ENCODE measurements at regions not wholly inside any gene's neighbourhood (a gene's known extent, or its start where the extent isn't known, plus 50 kb on each side); places are given as distances from the start of the nearest gene placed in this dataset.
"Not testable (repeated sequence)": the region's sequence is repeated elsewhere in the genome, so short reads cannot be mapped to it uniquely, and the experiment has no call there.

GRCh38 chr14:105923520-105924191, 397.3 kb downstream of the TMEM121 start:
- intact Hi-C loops (cut with micrococcal nuclease; ENCODE audit: unreplicated experiment); H3K4me1 ChIP-seq; H3K27me3 Mint-ChIP-seq (ENCODE audit: insufficient read depth, unreplicated experiment); H3K36me3 ChIP-seq (ENCODE audit: control insufficient read depth, insufficient read depth, low read length); CTCF ChIA-PET; H3K27me3 ChIP-seq (replicated peaks; ENCODE audit: control insufficient read depth, insufficient read depth, low read length); H3K27ac Mint-ChIP-seq (ENCODE audit: unreplicated experiment); H3K36me3 Mint-ChIP-seq (ENCODE audit: insufficient read depth, unreplicated experiment); POLR2A ChIA-PET; H3K4me3 ChIP-seq (ENCODE audit: low read depth, low read length); H3K4me1 Mint-ChIP-seq (ENCODE audit: low read depth, unreplicated experiment); H3K9me3 Mint-ChIP-seq (ENCODE audit: unreplicated experiment); H3K9me3 ChIP-seq; BruUV-seq (replicated peaks); H3K4me3 Mint-ChIP-seq (ENCODE audit: unreplicated experiment): not testable (repeated sequence)
- peak in 1 of 2 experiments; percentile 20 for DNase-seq
- TF ChIP-seq CTCF (IDR thresholded peaks at IDR 0.05; ENCODE audit: insufficient read depth in 1 of 2, low read depth in 1 of 2, low read length in 1 of 2, severe bottlenecking in 1 of 2, unreplicated experiment in 1 of 2) = peak in 1 of 2 experiments; percentile 9

- intact Hi-C loops (cut with micrococcal nuclease; ENCODE audit: unreplicated experiment) = no loop called here
- ChIA-PET CTCF (no interaction called here), POLR2A (no interaction called here)
- H3K27ac Mint-ChIP-seq (ENCODE audit: unreplicated experiment) = no peak overlapping the region
- peak in 1 of 2 experiments; percentile 13 for DNase-seq
- H3K27me3 Mint-ChIP-seq (ENCODE audit: insufficient read depth, unreplicated experiment) = peaks cover 7% of the 10 kb centered on the region
- Histone ChIP-seq H3K9me3 (no peaks in the 10 kb centered on the region), H3K36me3 (ENCODE audit: control insufficient read depth, insufficient read depth, low read length) (no peaks in the 10 kb centered on the region), H3K27me3 (replicated peaks; ENCODE audit: control insufficient read depth, insufficient read depth, low read length) (no peaks in the 10 kb centered on the region), H3K4me1 (no peaks in the 10 kb centered on the region), H3K4me3 (ENCODE audit: low read depth, low read length) (no peak overlapping the region)
- H3K9me3 Mint-ChIP-seq (ENCODE audit: unreplicated experiment) = no peaks in the 10 kb centered on the region
- H3K4me1 Mint-ChIP-seq (ENCODE audit: low read depth, unreplicated experiment) = no peaks in the 10 kb centered on the region
- no peak for TF ChIP-seq CTCF (IDR thresholded peaks at IDR 0.05; ENCODE audit: insufficient read depth in 1 of 2, low read depth in 1 of 2, low read length in 1 of 2, severe bottlenecking in 1 of 2, unreplicated experiment in 1 of 2)
- BruUV-seq (replicated peaks) = no TSS peak
- H3K4me3 Mint-ChIP-seq (ENCODE audit: unreplicated experiment) = no peak overlapping the region
- H3K36me3 Mint-ChIP-seq (ENCODE audit: insufficient read depth, unreplicated experiment) = peaks cover 1% of the 10 kb centered on the region
Observed at GRCh38 chr14:105924951-105925591, 398.7 kb downstream of the TMEM121 start.

- Mint-ChIP-seq H3K27me3 (ENCODE audit: insufficient read depth, unreplicated experiment) (peaks cover 11% of the 10 kb centered on the region), H3K9me3 (ENCODE audit: unreplicated experiment) (no peaks in the 10 kb centered on the region), H3K36me3 (ENCODE audit: insufficient read depth, unreplicated experiment) (no peaks in the 10 kb centered on the region), H3K27ac (ENCODE audit: unreplicated experiment) (no peak overlapping the region), H3K4me3 (ENCODE audit: unreplicated experiment) (no peak overlapping the region), H3K4me1 (ENCODE audit: low read depth, unreplicated experiment) (no peaks in the 10 kb centered on the region)
- BruUV-seq (replicated peaks) = no TSS peak
- peak in 1 of 2 experiments; percentile 19 for DNase-seq
- H3K9me3 ChIP-seq = no peaks in the 10 kb centered on the region
- no peak overlapping the region for H3K4me3 ChIP-seq (ENCODE audit: low read depth, low read length)
- intact Hi-C loops (cut with micrococcal nuclease; ENCODE audit: unreplicated experiment) = no loop called here
- H3K4me1 ChIP-seq = no peaks in the 10 kb centered on the region
- no peaks in the 10 kb centered on the region; the same call in 1 of the 2 replicates for H3K27me3 ChIP-seq (replicated peaks; ENCODE audit: control insufficient read depth, insufficient read depth, low read length)
- ChIA-PET POLR2A (no interaction called here), CTCF (no interaction called here)
- no peak for TF ChIP-seq CTCF (IDR thresholded peaks at IDR 0.05; ENCODE audit: insufficient read depth in 1 of 2, low read depth in 1 of 2, low read length in 1 of 2, severe bottlenecking in 1 of 2, unreplicated experiment in 1 of 2)
- H3K36me3 ChIP-seq (ENCODE audit: control insufficient read depth, insufficient read depth, low read length) = no peaks in the 10 kb centered on the region
Observed at GRCh38 chr14:105925615-105926372, 399.4 kb downstream of the TMEM121 start.
